ENCODE measurements at regions not wholly inside any gene's neighbourhood (a gene's known extent, or its start where the extent isn't known, plus 50 kb on each side); places are given as distances from the start of the nearest gene placed in this dataset.

DNA sequence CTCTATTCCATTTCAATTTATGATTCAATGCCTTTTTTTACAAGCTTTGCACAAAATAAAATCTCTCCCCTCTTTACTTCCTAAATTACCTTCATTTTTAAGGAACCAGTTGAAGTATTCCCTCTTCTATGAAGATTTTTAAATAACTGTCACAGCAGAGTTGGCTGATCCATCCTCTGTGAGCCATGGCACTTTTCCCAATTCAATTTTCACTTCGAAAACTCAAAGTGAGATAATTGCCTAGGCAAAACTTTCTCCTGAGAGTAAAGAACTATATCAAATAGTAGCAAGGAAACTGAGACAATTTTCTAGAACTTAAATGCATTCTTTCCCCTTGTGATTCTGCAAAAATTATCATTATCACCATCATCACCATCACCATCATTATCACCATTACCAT, 259.9 kb upstream of the ARHGAP20 start:
- TF ChIP-seq, protein P1, sequence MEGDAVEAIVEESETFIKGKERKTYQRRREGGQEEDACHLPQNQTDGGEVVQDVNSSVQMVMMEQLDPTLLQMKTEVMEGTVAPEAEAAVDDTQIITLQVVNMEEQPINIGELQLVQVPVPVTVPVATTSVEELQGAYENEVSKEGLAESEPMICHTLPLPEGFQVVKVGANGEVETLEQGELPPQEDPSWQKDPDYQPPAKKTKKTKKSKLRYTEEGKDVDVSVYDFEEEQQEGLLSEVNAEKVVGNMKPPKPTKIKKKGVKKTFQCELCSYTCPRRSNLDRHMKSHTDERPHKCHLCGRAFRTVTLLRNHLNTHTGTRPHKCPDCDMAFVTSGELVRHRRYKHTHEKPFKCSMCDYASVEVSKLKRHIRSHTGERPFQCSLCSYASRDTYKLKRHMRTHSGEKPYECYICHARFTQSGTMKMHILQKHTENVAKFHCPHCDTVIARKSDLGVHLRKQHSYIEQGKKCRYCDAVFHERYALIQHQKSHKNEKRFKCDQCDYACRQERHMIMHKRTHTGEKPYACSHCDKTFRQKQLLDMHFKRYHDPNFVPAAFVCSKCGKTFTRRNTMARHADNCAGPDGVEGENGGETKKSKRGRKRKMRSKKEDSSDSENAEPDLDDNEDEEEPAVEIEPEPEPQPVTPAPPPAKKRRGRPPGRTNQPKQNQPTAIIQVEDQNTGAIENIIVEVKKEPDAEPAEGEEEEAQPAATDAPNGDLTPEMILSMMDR (IDR thresholded peaks at IDR 0.05) = no peak
- no peak for TF ChIP-seq POLR2A (IDR thresholded peaks at IDR 0.05)
